HG03097 (cell line): ENCODE measurements at regions not wholly inside any gene's neighbourhood (a gene's known extent, or its start where the extent isn't known, plus 50 kb on each side); places are given as distances from the start of the nearest gene placed in this dataset.

Experiments
- ATAC-seq: cut with Tn5 transposase; IDR thresholded peaks from one replicate; pipeline ENCODE4 v1.9.1; 2021; ENCODE audit not compliant: unreplicated experiment, low FRiP score

DNA sequence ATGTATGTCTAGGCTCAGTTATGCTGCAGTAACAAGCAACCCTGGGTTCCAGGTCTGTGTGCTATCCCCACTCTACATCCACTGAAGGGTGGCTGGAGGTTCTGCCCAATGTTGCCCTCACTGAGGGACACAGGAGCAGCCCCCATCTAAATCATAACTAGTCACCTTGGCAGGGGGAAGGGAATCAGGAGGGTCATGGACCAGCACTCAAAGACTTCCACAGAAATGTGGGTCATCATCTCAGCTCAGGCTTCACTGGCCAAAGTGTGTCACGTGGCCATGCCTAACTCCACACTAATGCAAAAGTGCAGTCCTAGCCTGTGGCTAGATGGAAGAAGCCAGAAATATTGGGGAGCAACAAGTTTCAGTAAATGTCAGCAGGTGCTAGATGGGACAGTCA, 137.3 kb upstream of the ZNF507 start:
- ATAC-seq = no peak

DNA sequence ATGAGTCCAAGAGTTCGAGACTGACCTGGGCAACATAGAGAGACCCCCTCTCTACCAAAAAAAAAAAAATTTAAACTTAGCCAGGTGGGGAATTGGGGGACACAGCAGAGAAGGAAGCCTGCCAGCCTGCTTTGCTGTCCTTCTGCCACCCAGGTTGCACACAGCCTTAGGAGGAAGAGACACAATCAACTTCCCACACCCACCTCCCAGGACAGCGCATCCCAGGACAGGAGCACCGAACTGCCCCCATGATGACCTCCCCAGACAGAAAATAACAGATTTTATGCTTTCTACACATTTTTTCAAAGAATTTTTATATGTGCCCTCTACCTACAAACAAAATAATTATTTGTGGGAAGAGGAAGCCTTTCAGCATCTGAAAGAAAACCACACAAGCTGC, 126.0 kb upstream of the ZNF507 start:
- no peak for ATAC-seq

GRCh38 chr19:32219881-32220472, 125.4 kb upstream of the ZNF507 start:
- ATAC-seq = no peak

- ATAC-seq = no peak
Observed at GRCh38 chr19:32220951-32221350, 124.5 kb upstream of the ZNF507 start.

- ATAC-seq = no peak
Observed at GRCh38 chr19:32222556-32222955, 122.9 kb upstream of the ZNF507 start.

- ATAC-seq = no peak
Observed at GRCh38 chr19:32223106-32223505, 122.3 kb upstream of the ZNF507 start.

- ATAC-seq = no peak
Observed at GRCh38 chr19:32223595-32224370, 121.6 kb upstream of the ZNF507 start.

- peak; percentile 73 for ATAC-seq
Observed at GRCh38 chr19:32224371-32225244, 120.8 kb upstream of the ZNF507 start.

DNA sequence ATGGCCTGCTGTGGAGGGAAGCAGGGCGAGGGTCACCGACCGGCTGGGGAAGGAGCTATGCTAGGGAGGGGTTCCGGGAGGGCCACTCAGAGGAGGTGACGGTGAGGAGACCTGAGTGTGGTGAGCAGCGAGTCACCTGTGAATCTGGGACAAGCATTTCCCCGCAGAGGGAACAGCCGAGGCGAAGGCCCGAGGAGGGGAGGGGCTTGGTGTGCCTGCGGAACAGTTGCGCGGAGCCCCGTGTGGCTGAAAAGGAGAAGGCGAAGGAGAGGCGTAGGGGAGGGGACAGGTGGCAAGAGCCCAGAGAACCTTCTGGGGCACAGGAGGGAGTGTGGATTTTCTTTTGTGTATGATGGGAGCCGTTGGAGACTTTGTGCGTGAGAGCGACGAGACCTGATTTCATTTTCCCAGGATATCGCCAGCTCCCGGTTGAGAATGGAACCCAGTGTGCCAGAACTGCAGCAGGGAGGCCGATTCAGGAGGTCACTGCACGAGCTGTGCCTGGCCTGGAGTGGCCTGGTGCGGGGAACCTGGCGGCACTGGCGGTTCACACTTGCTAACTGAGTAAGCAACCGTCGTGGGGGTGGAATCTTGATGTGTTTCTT, 117.7 kb upstream of the ZNF507 start:
- no peak for ATAC-seq

DNA sequence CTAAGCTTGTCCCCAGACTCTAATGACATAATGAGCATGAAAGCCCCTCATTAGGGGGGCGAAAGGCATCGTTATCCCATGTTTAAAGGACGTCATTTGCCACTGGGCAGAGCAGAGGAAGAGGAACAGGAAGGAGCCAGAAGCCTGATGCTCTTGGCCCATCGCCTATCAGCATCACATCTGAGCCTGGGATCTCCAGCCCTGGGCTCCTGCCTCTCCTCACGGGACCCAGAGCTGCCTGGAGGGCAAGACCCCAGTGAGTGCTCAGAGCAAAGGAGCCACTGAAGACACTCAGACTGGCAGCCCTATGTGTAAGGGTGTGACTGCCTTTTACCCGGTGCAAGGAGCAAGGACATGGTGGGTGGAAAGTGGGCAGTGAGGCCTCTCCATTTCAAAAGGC, 115.0 kb upstream of the ZNF507 start:
- ATAC-seq = no peak

GRCh38 chr19:32231020-32231419, 114.4 kb upstream of the ZNF507 start:
- no peak for ATAC-seq

DNA sequence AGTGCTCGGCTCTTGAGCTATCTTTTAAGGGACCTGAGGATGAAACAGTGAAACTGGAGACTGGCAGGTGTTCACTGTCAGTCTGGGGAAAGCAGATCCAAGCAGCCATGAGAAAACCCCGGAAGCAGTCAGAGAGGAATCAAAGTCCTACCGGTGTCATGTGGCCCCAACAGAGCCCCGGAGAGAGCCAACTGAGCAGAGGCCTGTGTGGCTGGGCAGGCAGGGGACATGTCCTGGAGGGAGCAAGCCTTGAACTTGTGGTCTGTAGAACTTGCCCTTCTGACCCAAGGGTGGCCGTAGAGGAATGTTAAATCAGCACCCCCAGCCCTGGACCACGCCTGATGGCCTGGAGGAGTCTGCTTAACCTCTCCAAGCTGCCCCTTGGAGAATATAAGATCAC, 113.7 kb upstream of the ZNF507 start:
- ATAC-seq = no peak

GRCh38 chr19:32232449-32232848, 113.0 kb upstream of the ZNF507 start:
- no peak for ATAC-seq

GRCh38 chr19:32233091-32233490, 112.3 kb upstream of the ZNF507 start:
- no peak for ATAC-seq

- no peak for ATAC-seq
Observed at GRCh38 chr19:32233885-32234284, 111.5 kb upstream of the ZNF507 start.

DNA sequence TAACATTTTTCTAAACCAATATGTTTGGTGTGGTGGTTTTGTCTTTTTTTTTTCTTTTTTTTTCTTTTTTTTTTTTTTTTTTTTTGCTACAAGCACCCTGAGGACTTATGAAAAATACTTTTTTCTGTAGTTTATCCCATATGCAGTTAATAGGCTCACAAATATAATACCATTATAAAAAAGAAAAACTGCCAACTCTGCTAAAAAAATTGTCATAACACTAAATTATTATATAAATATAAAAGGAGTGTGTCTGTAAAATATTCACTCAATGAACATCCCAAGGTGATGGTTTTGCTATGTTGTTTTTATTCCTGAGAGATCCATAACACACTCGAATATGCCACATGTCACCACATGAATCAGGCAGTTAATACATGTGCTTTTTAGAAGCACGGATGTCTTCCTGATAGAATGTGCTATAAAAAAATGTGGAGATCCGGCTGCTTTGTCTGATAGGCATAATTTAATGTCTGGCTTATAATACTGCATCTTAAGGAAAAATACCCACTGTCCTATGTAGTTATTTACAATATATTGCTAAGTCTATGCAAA, 110.7 kb upstream of the ZNF507 start:
- no peak for ATAC-seq

GRCh38 chr19:32238076-32238475, 107.3 kb upstream of the ZNF507 start:
- no peak for ATAC-seq

- ATAC-seq = no peak
Observed at GRCh38 chr19:32240316-32240715, 105.1 kb upstream of the ZNF507 start.

- ATAC-seq = no peak
Observed at GRCh38 chr19:32241306-32241705, 104.1 kb upstream of the ZNF507 start.

DNA sequence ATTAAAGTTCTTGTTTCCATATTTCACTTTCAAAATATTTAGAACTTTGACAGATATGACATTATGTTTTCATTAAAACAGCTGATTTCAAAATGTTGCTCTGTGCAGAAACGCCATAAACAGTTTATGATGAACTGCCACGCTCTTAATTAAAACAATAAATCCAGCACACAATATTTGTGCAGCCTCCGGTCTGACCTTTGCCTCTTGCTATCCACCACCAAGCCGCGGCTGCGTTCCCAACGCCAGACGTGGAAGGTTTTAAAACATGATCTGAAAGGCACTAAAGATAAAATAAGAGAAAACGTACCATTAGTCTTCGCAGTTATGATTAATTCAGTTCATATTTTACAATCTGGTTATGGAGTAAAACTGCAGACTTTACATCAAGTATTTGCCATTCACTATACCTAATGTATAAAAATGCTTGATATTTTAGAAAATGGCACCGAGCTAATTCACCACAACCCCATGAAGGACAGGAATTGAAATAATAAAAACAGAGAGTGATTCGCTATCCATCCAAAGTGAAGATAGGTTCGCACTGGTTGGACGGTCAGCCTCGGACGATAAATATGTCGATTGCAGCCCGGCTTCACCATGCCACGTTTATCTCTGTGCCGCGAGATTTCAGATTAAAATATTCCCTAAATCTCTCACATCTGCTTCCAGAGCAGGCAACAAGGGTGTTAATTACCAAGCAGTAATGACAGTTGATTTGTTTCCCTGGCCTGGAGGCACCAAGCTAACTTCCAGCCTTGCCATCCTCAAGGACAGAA, 103.3 kb upstream of the ZNF507 start:
- no peak for ATAC-seq
